ENCODE measurements at regions not wholly inside any gene's neighbourhood (a gene's known extent, or its start where the extent isn't known, plus 50 kb on each side); places are given as distances from the start of the nearest gene placed in this dataset.
"Not testable (repeated sequence)": the region's sequence is repeated elsewhere in the genome, so short reads cannot be mapped to it uniquely, and the experiment has no call there.

DNA sequence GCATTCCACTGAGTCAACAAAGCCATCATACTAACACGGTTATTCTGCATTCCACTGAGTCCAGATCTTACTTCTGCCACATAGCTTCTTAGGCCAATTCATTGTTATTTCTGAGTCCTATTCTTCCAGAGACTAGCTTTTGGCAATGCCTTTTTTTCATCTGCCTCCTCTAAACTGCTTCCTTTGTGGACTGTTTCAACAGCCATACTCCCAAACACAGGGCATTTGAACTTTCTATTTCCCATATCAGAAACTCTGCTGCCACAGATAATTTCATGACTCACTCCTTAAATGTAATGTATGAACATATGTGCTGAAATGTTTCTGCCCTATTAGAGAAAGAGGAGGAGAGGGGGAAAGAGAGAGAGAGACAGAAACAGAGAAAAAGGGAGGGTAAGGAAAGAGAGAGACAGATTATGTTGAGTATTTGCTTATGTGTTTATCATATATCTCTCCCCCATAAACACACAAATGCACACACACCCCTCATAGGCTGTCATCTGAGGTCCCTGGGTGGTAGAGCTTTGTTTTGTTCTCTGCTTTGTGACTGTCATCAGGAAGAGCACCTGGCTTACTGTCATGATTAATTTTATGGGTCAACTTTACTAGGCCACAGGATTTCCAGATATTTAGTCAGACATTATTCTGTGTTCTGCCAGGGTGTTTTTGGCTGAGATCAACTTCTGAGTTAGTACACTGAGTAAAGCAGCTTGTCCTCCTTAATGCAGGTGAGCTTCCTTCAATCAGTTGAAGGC is 308.0 kb upstream of the KCND2 start:
- H3K9me3 ChIP-seq (ENCODE audit: insufficient read depth, low read depth, low read length), result no peaks in the 10 kb centered on the region
- no peak overlapping the region for H3K27ac ChIP-seq (ENCODE audit: low read depth, low read length)
- 0 out of 2 replicates have a peak, but pooled peaks cover 6% of the 10 kb centered on the region for H3K4me1 ChIP-seq (ENCODE audit: insufficient read depth, low read length)
- H3K27me3 ChIP-seq (ENCODE audit: insufficient read depth, low read length), result no peaks in the 10 kb centered on the region
- H3K9ac ChIP-seq (ENCODE audit: low read depth, low read length), result no peak overlapping the region
- 88% methylated on average over 1 of the region's 1 CpG for WGBS
- H3K4me3 ChIP-seq (ENCODE audit: low read length), result no peak overlapping the region
- H3K36me3 ChIP-seq (ENCODE audit: insufficient read depth, low read length), result no peaks in the 10 kb centered on the region

GRCh38 chr7:119967221-119967620 is 305.8 kb upstream of the KCND2 start:
- no peak overlapping the region for H3K9ac ChIP-seq (ENCODE audit: low read depth, low read length)
- no peak overlapping the region for H3K27ac ChIP-seq (ENCODE audit: low read depth, low read length)
- no peaks in the 10 kb centered on the region for H3K9me3 ChIP-seq (ENCODE audit: insufficient read depth, low read depth, low read length)
- H3K36me3 ChIP-seq (ENCODE audit: insufficient read depth, low read length), result no peaks in the 10 kb centered on the region
- 93% methylated on average over 3 of the region's 4 CpGs for WGBS
- no peak overlapping the region for H3K4me3 ChIP-seq (ENCODE audit: low read length)
- H3K4me1 ChIP-seq (ENCODE audit: insufficient read depth, low read length), result 0 out of 2 replicates have a peak, but pooled peaks cover 6% of the 10 kb centered on the region
- H3K27me3 ChIP-seq (ENCODE audit: insufficient read depth, low read length), result no peaks in the 10 kb centered on the region

DNA sequence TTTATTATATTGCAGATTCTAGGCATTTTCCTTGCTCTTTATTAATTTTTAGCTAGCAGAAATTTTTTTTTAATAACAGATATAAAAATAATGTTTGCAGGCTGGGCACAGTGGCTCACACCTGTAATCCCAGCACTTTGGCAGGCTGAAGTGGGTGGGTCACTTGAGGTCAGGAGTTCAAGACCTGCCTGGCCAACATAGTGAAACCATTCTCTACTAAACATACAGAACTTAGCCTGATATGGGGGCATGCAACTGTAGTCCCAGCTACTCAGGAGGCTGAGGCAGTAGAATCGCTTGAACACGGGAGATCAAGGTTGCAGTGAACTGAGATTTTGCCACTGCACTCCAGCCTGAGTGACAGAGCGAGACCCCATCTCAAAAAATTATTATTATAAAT is 304.6 kb upstream of the KCND2 start:
- not testable (repeated sequence) for H3K36me3 ChIP-seq (ENCODE audit: insufficient read depth, low read length); H3K9me3 ChIP-seq (ENCODE audit: insufficient read depth, low read depth, low read length); H3K27ac ChIP-seq (ENCODE audit: low read depth, low read length); H3K4me1 ChIP-seq (ENCODE audit: insufficient read depth, low read length); H3K27me3 ChIP-seq (ENCODE audit: insufficient read depth, low read length); H3K4me3 ChIP-seq (ENCODE audit: low read length); H3K9ac ChIP-seq (ENCODE audit: low read depth, low read length)
- WGBS, result 97% methylated on average over 2 of the region's 3 CpGs

- Histone ChIP-seq H3K27ac (ENCODE audit: low read depth, low read length) (no peak overlapping the region), H3K4me1 (ENCODE audit: insufficient read depth, low read length) (0 out of 2 replicates have a peak, but pooled peaks cover 6% of the 10 kb centered on the region), H3K9me3 (ENCODE audit: insufficient read depth, low read depth, low read length) (no peaks in the 10 kb centered on the region), H3K9ac (ENCODE audit: low read depth, low read length) (no peak overlapping the region), H3K27me3 (ENCODE audit: insufficient read depth, low read length) (no peaks in the 10 kb centered on the region), H3K36me3 (ENCODE audit: insufficient read depth, low read length) (no peaks in the 10 kb centered on the region), H3K4me3 (ENCODE audit: low read length) (no peak overlapping the region)
- 100% methylated on average over 1 of the region's 1 CpG for WGBS
These were observed 303.9 kb upstream of the KCND2 start for GRCh38 chr7:119969054-119969453.

DNA sequence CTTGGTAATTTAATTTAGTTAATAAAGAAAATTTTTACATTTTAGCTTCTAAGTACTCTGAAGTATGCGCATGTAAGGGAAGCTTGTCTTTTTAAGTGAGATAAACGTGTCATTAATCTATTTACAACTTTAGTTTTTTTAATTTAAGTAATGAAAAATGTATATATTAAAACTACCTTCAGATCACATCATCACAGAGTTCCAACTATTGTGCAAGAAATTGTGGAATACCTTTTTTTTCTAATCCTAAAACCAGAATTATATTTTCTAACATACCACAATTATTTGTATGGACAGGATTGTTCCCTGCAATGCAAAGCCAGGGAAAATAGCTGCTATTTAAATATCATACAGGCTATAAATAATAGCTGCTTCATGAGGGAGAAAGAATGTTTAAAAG is 303.2 kb upstream of the KCND2 start:
- Histone ChIP-seq H3K27ac (ENCODE audit: low read depth, low read length) (no peak overlapping the region), H3K36me3 (ENCODE audit: insufficient read depth, low read length) (no peaks in the 10 kb centered on the region), H3K9me3 (ENCODE audit: insufficient read depth, low read depth, low read length) (no peaks in the 10 kb centered on the region), H3K4me3 (ENCODE audit: low read length) (no peak overlapping the region), H3K9ac (ENCODE audit: low read depth, low read length) (no peak overlapping the region), H3K27me3 (ENCODE audit: insufficient read depth, low read length) (no peaks in the 10 kb centered on the region), H3K4me1 (ENCODE audit: insufficient read depth, low read length) (0 out of 2 replicates have a peak, but pooled peaks cover 6% of the 10 kb centered on the region)
- no CpG with 5 or more reads among the region's 2 CpGs for WGBS

GRCh38 chr7:119974972-119975371 is 298.0 kb upstream of the KCND2 start:
- Histone ChIP-seq H3K9me3 (ENCODE audit: insufficient read depth, low read depth, low read length) (no peaks in the 10 kb centered on the region), H3K36me3 (ENCODE audit: insufficient read depth, low read length) (no peaks in the 10 kb centered on the region), H3K9ac (ENCODE audit: low read depth, low read length) (no peak overlapping the region), H3K27me3 (ENCODE audit: insufficient read depth, low read length) (no peaks in the 10 kb centered on the region), H3K4me3 (ENCODE audit: low read length) (no peak overlapping the region), H3K4me1 (ENCODE audit: insufficient read depth, low read length) (no peaks in the 10 kb centered on the region), H3K27ac (ENCODE audit: low read depth, low read length) (no peak overlapping the region)
- WGBS, result 93% methylated on average over 1 of the region's 1 CpG

DNA sequence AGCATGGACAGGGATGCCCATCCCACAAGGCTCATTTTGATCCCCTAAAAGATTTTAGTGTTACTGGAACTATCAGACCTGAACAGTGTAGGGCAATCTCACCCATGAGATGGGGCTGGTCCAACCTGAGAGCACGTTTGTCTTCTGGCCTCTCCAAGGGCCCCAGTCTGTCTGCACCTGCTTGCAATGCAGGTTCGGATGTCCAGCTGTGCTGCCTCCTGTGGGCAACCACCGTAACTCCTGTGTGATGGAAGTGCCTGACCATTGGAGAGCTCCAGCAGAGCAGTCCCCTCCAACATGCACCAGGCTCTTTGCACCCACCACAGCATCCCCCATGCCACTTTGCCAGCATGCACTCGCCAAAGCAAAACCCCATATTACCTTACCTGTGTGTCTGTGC is 290.1 kb upstream of the KCND2 start:
- WGBS, result 95% methylated on average over 4 of the region's 4 CpGs
- Histone ChIP-seq H3K27me3 (ENCODE audit: insufficient read depth, low read length) (no peaks in the 10 kb centered on the region), H3K9me3 (ENCODE audit: insufficient read depth, low read depth, low read length) (no peaks in the 10 kb centered on the region), H3K9ac (ENCODE audit: low read depth, low read length) (no peak overlapping the region), H3K36me3 (ENCODE audit: insufficient read depth, low read length) (no peaks in the 10 kb centered on the region), H3K27ac (ENCODE audit: low read depth, low read length) (no peak overlapping the region), H3K4me1 (ENCODE audit: insufficient read depth, low read length) (no peaks in the 10 kb centered on the region), H3K4me3 (ENCODE audit: low read length) (no peak overlapping the region)

GRCh38 chr7:119983468-119983867 is 289.5 kb upstream of the KCND2 start:
- no peak overlapping the region for H3K27ac ChIP-seq (ENCODE audit: low read depth, low read length)
- H3K9ac ChIP-seq (ENCODE audit: low read depth, low read length), result no peak overlapping the region
- H3K4me1 ChIP-seq (ENCODE audit: insufficient read depth, low read length), result no peaks in the 10 kb centered on the region
- no peaks in the 10 kb centered on the region for H3K36me3 ChIP-seq (ENCODE audit: insufficient read depth, low read length)
- no peak overlapping the region for H3K4me3 ChIP-seq (ENCODE audit: low read length)
- no peaks in the 10 kb centered on the region for H3K27me3 ChIP-seq (ENCODE audit: insufficient read depth, low read length)
- WGBS, result 97% methylated on average over 5 of the region's 5 CpGs
- no peaks in the 10 kb centered on the region for H3K9me3 ChIP-seq (ENCODE audit: insufficient read depth, low read depth, low read length)

- Histone ChIP-seq H3K27me3 (ENCODE audit: insufficient read depth, low read length) (no peaks in the 10 kb centered on the region), H3K4me1 (ENCODE audit: insufficient read depth, low read length) (no peaks in the 10 kb centered on the region), H3K27ac (ENCODE audit: low read depth, low read length) (no peak overlapping the region), H3K9ac (ENCODE audit: low read depth, low read length) (no peak overlapping the region), H3K4me3 (ENCODE audit: low read length) (no peak overlapping the region), H3K36me3 (ENCODE audit: insufficient read depth, low read length) (no peaks in the 10 kb centered on the region), H3K9me3 (ENCODE audit: insufficient read depth, low read depth, low read length) (no peaks in the 10 kb centered on the region)
- 94% methylated on average over 3 of the region's 3 CpGs for WGBS
These were observed 288.7 kb upstream of the KCND2 start for GRCh38 chr7:119984247-119984646.

GRCh38 chr7:119988401-119988800 is 284.6 kb upstream of the KCND2 start:
- H3K36me3 ChIP-seq (ENCODE audit: insufficient read depth, low read length), result no peaks in the 10 kb centered on the region
- no peak overlapping the region for H3K9ac ChIP-seq (ENCODE audit: low read depth, low read length)
- WGBS, result 91% methylated on average over 1 of the region's 1 CpG
- H3K27me3 ChIP-seq (ENCODE audit: insufficient read depth, low read length), result no peaks in the 10 kb centered on the region
- H3K4me1 ChIP-seq (ENCODE audit: insufficient read depth, low read length), result no peaks in the 10 kb centered on the region
- H3K9me3 ChIP-seq (ENCODE audit: insufficient read depth, low read depth, low read length), result no peaks in the 10 kb centered on the region
- H3K4me3 ChIP-seq (ENCODE audit: low read length), result no peak overlapping the region
- no peak overlapping the region for H3K27ac ChIP-seq (ENCODE audit: low read depth, low read length)

DNA sequence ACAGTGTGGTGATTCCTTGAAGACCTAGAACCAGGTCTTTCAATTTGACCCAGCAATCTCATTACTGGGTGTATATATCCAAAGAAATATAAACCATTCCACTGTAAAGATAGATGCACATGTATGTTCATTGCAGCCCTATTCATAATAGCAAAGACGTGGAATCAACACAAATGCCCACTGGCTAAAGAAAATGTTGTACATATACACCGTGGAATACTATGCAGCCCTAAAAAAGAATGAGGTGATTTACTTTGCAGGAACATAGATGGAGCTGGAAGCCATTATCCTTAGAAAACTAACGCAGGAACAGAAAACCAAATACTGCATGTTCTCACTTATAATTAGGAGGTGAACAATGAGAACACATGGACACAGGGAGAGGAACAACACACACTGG is 278.0 kb upstream of the KCND2 start:
- no peak overlapping the region for H3K27ac ChIP-seq (ENCODE audit: low read depth, low read length)
- H3K36me3 ChIP-seq (ENCODE audit: insufficient read depth, low read length), result no peaks in the 10 kb centered on the region
- H3K4me3 ChIP-seq (ENCODE audit: low read length), result no peak overlapping the region
- no peaks in the 10 kb centered on the region for H3K27me3 ChIP-seq (ENCODE audit: insufficient read depth, low read length)
- WGBS, result 97% methylated on average over 3 of the region's 3 CpGs
- no peaks in the 10 kb centered on the region for H3K4me1 ChIP-seq (ENCODE audit: insufficient read depth, low read length)
- peaks cover 5% of the 10 kb centered on the region; the same call in 1 of the 2 replicates for H3K9me3 ChIP-seq (ENCODE audit: insufficient read depth, low read depth, low read length)
- H3K9ac ChIP-seq (ENCODE audit: low read depth, low read length), result no peak overlapping the region

GRCh38 chr7:119996634-119997033 is 276.3 kb upstream of the KCND2 start:
- Histone ChIP-seq H3K36me3 (ENCODE audit: insufficient read depth, low read length) (no peaks in the 10 kb centered on the region), H3K4me3 (ENCODE audit: low read length) (no peak overlapping the region), H3K27ac (ENCODE audit: low read depth, low read length) (no peak overlapping the region), H3K9ac (ENCODE audit: low read depth, low read length) (no peak overlapping the region), H3K9me3 (ENCODE audit: insufficient read depth, low read depth, low read length) (peaks cover 5% of the 10 kb centered on the region; the same call in 1 of the 2 replicates), H3K4me1 (ENCODE audit: insufficient read depth, low read length) (no peaks in the 10 kb centered on the region), H3K27me3 (ENCODE audit: insufficient read depth, low read length) (no peaks in the 10 kb centered on the region)
- 92% methylated on average over 3 of the region's 3 CpGs for WGBS

All from HUES64 (cell line).